GM12864 (cell line): ENCODE measurements at regions not wholly inside any gene's neighbourhood (a gene's known extent, or its start where the extent isn't known, plus 50 kb on each side); places are given as distances from the start of the nearest gene placed in this dataset.

ENCODE experiments used
- DNase-seq: peaks from one replicate; pipeline ENCODE4 v3.0.0-alpha.2; 2011; ENCODE audit warnings: low read depth
- H3K4me3 ChIP-seq: 2 replicates; pipeline ENCODE4 v1.5.1; 2011; ENCODE audit warnings: mild to moderate bottlenecking, low read depth, low read length, control low read depth
- TF ChIP-seq, protein P1 (sequence below): IDR thresholded peaks from 2 replicates; pipeline ENCODE4 v1.5.1; 2011; ENCODE audit warnings: low read depth, mild to moderate bottlenecking, moderate library complexity, low read length, control low read depth, inconsistent platforms; ENCODE audit errors: missing control alignments

DNA sequence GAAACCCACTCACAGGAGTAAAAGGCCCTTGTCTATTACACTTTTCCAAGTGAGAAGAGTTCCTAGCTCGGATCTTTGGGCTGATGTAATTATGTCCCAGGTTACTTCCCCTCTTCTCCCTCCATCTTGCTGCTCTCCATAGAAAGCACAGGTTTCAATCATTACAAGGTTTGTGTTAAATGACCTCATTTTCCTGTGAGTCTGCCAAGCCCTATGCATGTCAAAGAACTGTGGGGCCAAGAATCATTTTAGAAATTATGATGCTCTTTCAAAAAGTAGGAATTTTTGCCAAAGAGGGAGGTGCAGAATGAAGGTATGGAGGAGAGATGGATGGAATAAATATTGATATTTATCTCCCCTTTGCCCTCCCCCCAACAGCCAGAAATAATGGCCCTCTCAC is 129.3 kb upstream of the TPM1 start:
- H3K4me3 ChIP-seq = no peak overlapping the region
- TF ChIP-seq, protein P1, sequence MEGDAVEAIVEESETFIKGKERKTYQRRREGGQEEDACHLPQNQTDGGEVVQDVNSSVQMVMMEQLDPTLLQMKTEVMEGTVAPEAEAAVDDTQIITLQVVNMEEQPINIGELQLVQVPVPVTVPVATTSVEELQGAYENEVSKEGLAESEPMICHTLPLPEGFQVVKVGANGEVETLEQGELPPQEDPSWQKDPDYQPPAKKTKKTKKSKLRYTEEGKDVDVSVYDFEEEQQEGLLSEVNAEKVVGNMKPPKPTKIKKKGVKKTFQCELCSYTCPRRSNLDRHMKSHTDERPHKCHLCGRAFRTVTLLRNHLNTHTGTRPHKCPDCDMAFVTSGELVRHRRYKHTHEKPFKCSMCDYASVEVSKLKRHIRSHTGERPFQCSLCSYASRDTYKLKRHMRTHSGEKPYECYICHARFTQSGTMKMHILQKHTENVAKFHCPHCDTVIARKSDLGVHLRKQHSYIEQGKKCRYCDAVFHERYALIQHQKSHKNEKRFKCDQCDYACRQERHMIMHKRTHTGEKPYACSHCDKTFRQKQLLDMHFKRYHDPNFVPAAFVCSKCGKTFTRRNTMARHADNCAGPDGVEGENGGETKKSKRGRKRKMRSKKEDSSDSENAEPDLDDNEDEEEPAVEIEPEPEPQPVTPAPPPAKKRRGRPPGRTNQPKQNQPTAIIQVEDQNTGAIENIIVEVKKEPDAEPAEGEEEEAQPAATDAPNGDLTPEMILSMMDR = no peak
- DNase-seq = no peak

DNA sequence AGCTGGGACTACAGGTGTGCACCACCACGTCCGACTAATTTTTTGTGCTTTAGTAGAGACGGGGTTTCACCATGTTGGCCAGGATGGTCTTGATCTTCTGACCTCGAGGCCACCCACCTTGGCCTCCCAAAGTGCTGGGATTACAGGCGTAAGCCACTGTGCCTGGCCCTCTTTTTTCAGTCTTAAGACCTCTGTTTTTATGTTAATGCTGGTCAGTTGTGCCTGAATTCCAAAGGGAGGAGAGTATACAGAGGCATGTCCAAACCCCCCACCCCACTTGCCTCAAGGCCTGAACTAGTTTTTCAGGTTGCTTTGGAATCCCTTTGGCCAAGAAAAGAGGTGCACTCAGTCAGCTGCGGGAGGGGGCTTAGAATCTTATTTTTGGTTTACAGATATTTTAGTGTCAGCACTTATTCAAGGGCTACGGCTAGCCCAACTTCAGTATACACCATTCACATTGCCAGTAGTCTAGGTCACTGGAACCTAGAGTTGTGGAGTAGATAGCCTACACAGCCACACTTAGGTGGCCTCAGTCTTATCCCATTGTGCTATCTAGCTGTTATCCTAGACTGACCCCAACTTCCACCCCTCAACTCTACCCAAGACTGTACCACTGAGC is 128.0 kb upstream of the TPM1 start:
- H3K4me3 ChIP-seq = no peak overlapping the region
- DNase-seq = no peak
- TF ChIP-seq, protein P1 = no peak

DNA sequence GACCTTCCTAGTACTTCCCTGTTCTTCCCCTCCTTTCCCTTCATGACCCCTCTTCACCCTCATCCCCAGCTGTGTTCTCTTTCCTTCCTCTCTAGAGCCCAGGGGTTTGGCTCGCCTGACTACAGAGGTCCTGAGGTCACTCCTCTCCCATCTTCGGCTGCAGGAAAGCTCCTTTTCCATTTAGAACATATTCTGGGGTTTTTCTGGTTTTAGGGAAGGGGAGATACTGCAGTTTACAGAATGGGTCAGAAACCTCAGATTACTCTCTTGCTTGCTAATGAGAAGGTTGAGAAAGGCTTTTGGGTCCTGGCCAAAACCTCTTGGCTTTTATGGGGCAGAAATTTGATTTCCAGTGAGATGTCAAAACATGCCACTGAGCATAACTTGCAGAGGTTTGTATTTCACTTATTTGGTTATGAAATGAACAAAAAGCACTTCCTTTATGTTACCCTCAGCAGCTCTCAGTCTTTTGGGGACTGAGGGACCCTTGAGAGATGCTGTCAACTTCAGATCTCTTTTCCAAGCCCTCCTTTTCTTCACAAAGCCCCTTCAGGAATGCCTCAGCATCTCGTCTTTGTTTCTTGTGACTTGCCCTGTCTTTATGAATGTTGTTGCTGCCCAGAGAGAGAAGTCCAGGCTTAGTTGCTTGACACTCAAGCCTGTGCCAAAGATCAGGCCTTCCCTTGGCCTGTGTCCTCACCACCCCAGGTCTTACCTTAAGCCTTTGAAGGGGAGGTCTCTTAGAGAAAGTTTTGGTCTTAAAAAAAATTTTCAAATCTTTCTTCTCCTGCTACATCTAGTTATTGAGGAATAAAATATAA is 121.7 kb upstream of the TPM1 start:
- DNase-seq = no peak

GRCh38 chr15:62922514-62922913 is 120.0 kb upstream of the TPM1 start:
- TF ChIP-seq, protein P1 = no peak
- no peak for DNase-seq
- H3K4me3 ChIP-seq = no peak overlapping the region

More for the DNA sequence above, 121.7 kb upstream of the TPM1 start:
- H3K4me3 ChIP-seq = no peak overlapping the region
- TF ChIP-seq, protein P1 = no peak

GRCh38 chr15:62925875-62926274 is 116.7 kb upstream of the TPM1 start:
- DNase-seq = no peak
- H3K4me3 ChIP-seq = no peak overlapping the region
- TF ChIP-seq, protein P1 = no peak

- no peak overlapping the region for H3K4me3 ChIP-seq
- TF ChIP-seq, protein P1 = no peak
- no peak for DNase-seq
Measured at GRCh38 chr15:62927196-62927595, 115.4 kb upstream of the TPM1 start.
